ENCODE measurements at regions not wholly inside any gene's neighbourhood (a gene's known extent, or its start where the extent isn't known, plus 50 kb on each side); places are given as distances from the start of the nearest gene placed in this dataset.

DNA sequence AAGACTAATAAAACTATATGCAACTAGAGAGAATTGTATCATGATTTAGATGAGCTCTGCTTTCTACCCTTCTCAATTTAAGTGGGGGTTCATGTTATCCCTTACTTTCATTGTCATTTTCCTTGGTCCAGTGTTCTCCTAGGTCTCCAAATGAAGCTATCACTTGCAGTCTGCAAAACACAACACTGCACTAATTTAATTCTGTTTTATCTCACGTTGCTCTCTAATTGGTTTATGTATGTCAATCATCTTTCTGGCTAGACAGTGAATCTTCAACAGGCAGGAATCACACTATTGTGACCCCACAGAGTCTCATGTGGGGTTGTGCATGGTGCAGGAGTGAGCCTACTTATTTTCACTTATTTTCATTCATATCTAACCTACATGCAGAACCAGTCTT is 348.3 kb upstream of the SYT4 start:
- no peaks in the 10 kb centered on the region for H3K27me3 ChIP-seq (ENCODE audit: insufficient read depth, low read depth)
- H3K4me3 ChIP-seq (IDR thresholded peaks at IDR 0.05; ENCODE audit: insufficient read depth, low read depth, low read length) = no peak overlapping the region
- no peaks in the 10 kb centered on the region for H3K4me1 ChIP-seq (ENCODE audit: low read depth, poor library complexity, severe bottlenecking)
- TF ChIP-seq CTCF (conservative IDR thresholded peaks at IDR 0.05; ENCODE audit: low read depth, low read length) = no peak
- H3K36me3 ChIP-seq (ENCODE audit: insufficient read depth) = no peaks in the 10 kb centered on the region
- H2AFZ ChIP-seq (ENCODE audit: low read depth) = no peak overlapping the region
- no peak overlapping the region for H3K4me2 ChIP-seq
- H3K9ac ChIP-seq = no peak overlapping the region
- no peak overlapping the region for H3K27ac ChIP-seq
- H3K79me2 ChIP-seq (ENCODE audit: insufficient read depth, low read depth) = no peaks in the 10 kb centered on the region
- H4K20me1 ChIP-seq (ENCODE audit: insufficient read depth) = no peaks in the 10 kb centered on the region

GRCh38 chr18:43627848-43628530 is 350.7 kb upstream of the SYT4 start:
- Histone ChIP-seq H3K9ac (no peak overlapping the region), H3K27me3 (ENCODE audit: insufficient read depth, low read depth) (no peaks in the 10 kb centered on the region), H3K36me3 (ENCODE audit: insufficient read depth) (no peaks in the 10 kb centered on the region), H3K79me2 (ENCODE audit: insufficient read depth, low read depth) (no peaks in the 10 kb centered on the region), H3K4me1 (ENCODE audit: low read depth, poor library complexity, severe bottlenecking) (no peaks in the 10 kb centered on the region), H3K4me3 (IDR thresholded peaks at IDR 0.05; ENCODE audit: insufficient read depth, low read depth, low read length) (no peak overlapping the region), H4K20me1 (ENCODE audit: insufficient read depth) (no peaks in the 10 kb centered on the region), H2AFZ (ENCODE audit: low read depth) (no peak overlapping the region), H3K27ac (no peak overlapping the region), H3K4me2 (no peak overlapping the region)
- no peak for TF ChIP-seq CTCF (conservative IDR thresholded peaks at IDR 0.05; ENCODE audit: low read depth, low read length)

GRCh38 chr18:43634994-43635393 is 357.7 kb upstream of the SYT4 start:
- H3K4me1 ChIP-seq (ENCODE audit: low read depth, poor library complexity, severe bottlenecking) = no peaks in the 10 kb centered on the region
- no peak overlapping the region for H2AFZ ChIP-seq (ENCODE audit: low read depth)

DNA sequence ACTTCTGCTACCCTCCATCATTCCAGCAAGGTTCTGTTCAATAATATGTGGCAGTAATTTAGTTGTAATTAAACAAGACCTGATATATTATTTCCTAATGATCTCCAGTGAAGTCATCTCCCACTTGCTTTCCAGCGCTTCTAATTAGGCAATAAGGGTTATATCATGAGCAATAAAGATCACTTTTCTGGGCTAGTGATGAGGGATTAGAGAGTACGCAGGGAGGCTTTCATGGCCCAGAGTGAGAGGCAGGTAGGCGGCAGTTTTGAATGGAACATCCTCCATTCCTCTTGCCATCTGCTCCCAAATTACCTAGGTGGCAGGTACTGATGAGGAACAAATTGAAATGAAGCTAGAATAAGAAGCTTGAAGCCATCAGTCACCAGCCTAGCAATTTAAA is 358.1 kb upstream of the SYT4 start:
- Histone ChIP-seq H3K4me2 (no peak overlapping the region), H3K9ac (no peak overlapping the region), H3K27me3 (ENCODE audit: insufficient read depth, low read depth) (no peaks in the 10 kb centered on the region), H4K20me1 (ENCODE audit: insufficient read depth) (no peaks in the 10 kb centered on the region), H2AFZ (ENCODE audit: low read depth) (no peak overlapping the region), H3K4me1 (ENCODE audit: low read depth, poor library complexity, severe bottlenecking) (no peaks in the 10 kb centered on the region), H3K79me2 (ENCODE audit: insufficient read depth, low read depth) (no peaks in the 10 kb centered on the region), H3K27ac (no peak overlapping the region), H3K36me3 (ENCODE audit: insufficient read depth) (no peaks in the 10 kb centered on the region), H3K4me3 (IDR thresholded peaks at IDR 0.05; ENCODE audit: insufficient read depth, low read depth, low read length) (no peak overlapping the region)
- no peak for TF ChIP-seq CTCF (conservative IDR thresholded peaks at IDR 0.05; ENCODE audit: low read depth, low read length)

More at GRCh38 chr18:43634994-43635393, 357.7 kb upstream of the SYT4 start:
- Histone ChIP-seq H3K27ac (no peak overlapping the region), H3K4me3 (IDR thresholded peaks at IDR 0.05; ENCODE audit: insufficient read depth, low read depth, low read length) (no peak overlapping the region), H3K27me3 (ENCODE audit: insufficient read depth, low read depth) (no peaks in the 10 kb centered on the region), H3K79me2 (ENCODE audit: insufficient read depth, low read depth) (no peaks in the 10 kb centered on the region), H4K20me1 (ENCODE audit: insufficient read depth) (no peaks in the 10 kb centered on the region), H3K4me2 (no peak overlapping the region), H3K36me3 (ENCODE audit: insufficient read depth) (no peaks in the 10 kb centered on the region), H3K9ac (no peak overlapping the region)
- TF ChIP-seq CTCF (conservative IDR thresholded peaks at IDR 0.05; ENCODE audit: low read depth, low read length) = no peak

Data from KMS-11 (cell line).